ENCODE measurements at regions not wholly inside any gene's neighbourhood (a gene's known extent, or its start where the extent isn't known, plus 50 kb on each side); places are given as distances from the start of the nearest gene placed in this dataset.

DNA sequence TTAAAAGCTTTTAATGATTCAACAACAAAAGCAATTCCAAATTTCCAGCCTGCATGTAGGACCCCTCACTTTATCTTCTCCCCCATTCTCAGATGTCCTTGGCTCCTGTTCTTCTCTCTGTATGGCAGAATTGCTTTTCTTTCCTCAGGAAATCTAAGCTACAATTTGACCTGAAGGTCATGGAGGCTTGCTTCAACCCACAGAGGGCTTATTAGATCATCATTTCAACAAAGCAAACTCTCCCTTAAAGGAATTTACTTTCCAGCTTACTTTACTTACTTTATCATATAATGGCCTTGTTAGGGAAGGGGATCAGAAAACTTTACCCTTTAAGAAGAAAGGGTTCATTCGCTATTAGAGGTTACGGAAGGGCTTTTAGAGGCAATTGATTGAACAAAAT, 211.5 kb downstream of the RAD51AP2 start:
- TF ChIP-seq, protein P1, sequence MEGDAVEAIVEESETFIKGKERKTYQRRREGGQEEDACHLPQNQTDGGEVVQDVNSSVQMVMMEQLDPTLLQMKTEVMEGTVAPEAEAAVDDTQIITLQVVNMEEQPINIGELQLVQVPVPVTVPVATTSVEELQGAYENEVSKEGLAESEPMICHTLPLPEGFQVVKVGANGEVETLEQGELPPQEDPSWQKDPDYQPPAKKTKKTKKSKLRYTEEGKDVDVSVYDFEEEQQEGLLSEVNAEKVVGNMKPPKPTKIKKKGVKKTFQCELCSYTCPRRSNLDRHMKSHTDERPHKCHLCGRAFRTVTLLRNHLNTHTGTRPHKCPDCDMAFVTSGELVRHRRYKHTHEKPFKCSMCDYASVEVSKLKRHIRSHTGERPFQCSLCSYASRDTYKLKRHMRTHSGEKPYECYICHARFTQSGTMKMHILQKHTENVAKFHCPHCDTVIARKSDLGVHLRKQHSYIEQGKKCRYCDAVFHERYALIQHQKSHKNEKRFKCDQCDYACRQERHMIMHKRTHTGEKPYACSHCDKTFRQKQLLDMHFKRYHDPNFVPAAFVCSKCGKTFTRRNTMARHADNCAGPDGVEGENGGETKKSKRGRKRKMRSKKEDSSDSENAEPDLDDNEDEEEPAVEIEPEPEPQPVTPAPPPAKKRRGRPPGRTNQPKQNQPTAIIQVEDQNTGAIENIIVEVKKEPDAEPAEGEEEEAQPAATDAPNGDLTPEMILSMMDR (IDR thresholded peaks at IDR 0.05), result no peak
- Mint-ChIP-seq H3K27me3 (peaks cover 2% of the 10 kb centered on the region), H3K36me3 (ENCODE audit: low read depth) (no peaks in the 10 kb centered on the region), H3K4me3 (no peak overlapping the region), H3K4me1 (ENCODE audit: low read depth) (peaks cover under 1% of the 10 kb centered on the region), H3K9me3 (no peaks in the 10 kb centered on the region), H3K27ac (no peak overlapping the region)
- no peak for ATAC-seq
- ChIA-PET CTCF (no interaction called here), POLR2A (no interaction called here)
- intact Hi-C loops (cut with micrococcal nuclease), result no loop called here
- no peak for DNase-seq

GRCh38 chr2:17306219-17306618, 212.0 kb downstream of the RAD51AP2 start:
- no peak overlapping the region for H3K4me3 Mint-ChIP-seq
- H3K36me3 Mint-ChIP-seq (ENCODE audit: low read depth), result no peaks in the 10 kb centered on the region
- H3K27me3 Mint-ChIP-seq, result peaks cover 2% of the 10 kb centered on the region
- TF ChIP-seq, protein P1 (IDR thresholded peaks at IDR 0.05), result no peak
- ATAC-seq (no peak), DNase-seq (no peak)
- intact Hi-C loops (cut with micrococcal nuclease), result no loop called here
- no peaks in the 10 kb centered on the region for H3K9me3 Mint-ChIP-seq
- H3K27ac Mint-ChIP-seq, result no peak overlapping the region
- H3K4me1 Mint-ChIP-seq (ENCODE audit: low read depth), result no peaks in the 10 kb centered on the region
- ChIA-PET POLR2A (no interaction called here), CTCF (no interaction called here)

- Mint-ChIP-seq H3K27ac (no peak overlapping the region), H3K4me3 (no peak overlapping the region), H3K27me3 (no peaks in the 10 kb centered on the region), H3K9me3 (no peaks in the 10 kb centered on the region), H3K4me1 (ENCODE audit: low read depth) (no peaks in the 10 kb centered on the region), H3K36me3 (ENCODE audit: low read depth) (no peaks in the 10 kb centered on the region)
- no peak for ATAC-seq
- POLR2A ChIA-PET, result no interaction called here
- CTCF ChIA-PET, result no interaction called here
- DNase-seq, result no peak
- intact Hi-C loops (cut with micrococcal nuclease), result no loop called here
- TF ChIP-seq, protein P1 (IDR thresholded peaks at IDR 0.05), result no peak
These were observed 214.7 kb downstream of the RAD51AP2 start for GRCh38 chr2:17303521-17303920.

DNA sequence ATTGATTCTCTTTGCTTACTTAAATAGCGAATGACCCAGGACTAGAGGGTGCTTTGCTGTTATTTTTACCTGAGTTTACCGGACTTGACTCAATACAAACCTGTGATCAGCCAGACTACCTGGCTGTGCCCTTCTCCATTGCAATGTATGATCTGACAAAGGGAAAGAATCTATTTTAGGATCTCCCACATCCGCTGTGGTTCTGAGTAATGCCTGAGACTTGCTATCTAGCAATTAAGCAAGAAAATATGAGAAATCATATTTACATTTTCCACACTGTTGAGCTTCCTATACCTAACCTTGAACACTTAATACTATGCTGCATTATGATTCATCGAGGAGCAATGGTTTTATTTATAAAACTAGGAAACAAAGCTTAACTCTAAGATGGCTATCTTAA, 215.2 kb downstream of the RAD51AP2 start:
- Mint-ChIP-seq H3K27me3 (no peaks in the 10 kb centered on the region), H3K4me3 (no peak overlapping the region), H3K9me3 (no peaks in the 10 kb centered on the region), H3K36me3 (ENCODE audit: low read depth) (no peaks in the 10 kb centered on the region), H3K4me1 (ENCODE audit: low read depth) (no peaks in the 10 kb centered on the region), H3K27ac (no peak overlapping the region)
- TF ChIP-seq, protein P1 (IDR thresholded peaks at IDR 0.05), result no peak
- ChIA-PET POLR2A (no interaction called here), CTCF (no interaction called here)
- DNase-seq (no peak), ATAC-seq (no peak)
- intact Hi-C loops (cut with micrococcal nuclease), result no loop called here

DNA sequence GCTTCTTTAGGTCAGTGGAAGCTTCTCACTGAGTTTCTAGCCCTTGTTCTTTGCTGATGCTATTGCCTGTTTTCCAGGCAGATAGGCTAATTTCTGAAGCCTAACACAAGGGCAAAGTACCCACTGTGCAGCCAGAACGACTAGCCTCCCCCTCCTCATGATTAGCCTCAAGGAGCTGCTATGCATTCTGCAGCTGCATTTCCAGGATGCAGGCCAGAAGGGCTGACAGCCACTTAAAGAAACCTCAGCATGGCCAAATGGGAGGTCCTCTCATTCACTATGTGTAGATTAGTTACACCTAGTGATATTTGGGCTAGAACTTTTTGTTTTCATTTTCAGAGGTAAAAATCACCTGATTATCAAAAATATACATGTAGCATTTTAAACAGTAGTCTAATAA, 216.0 kb downstream of the RAD51AP2 start:
- intact Hi-C loops (cut with micrococcal nuclease), result no loop called here
- TF ChIP-seq, protein P1 (IDR thresholded peaks at IDR 0.05), result no peak
- POLR2A ChIA-PET, result no interaction called here
- no peak for DNase-seq
- Mint-ChIP-seq H3K36me3 (ENCODE audit: low read depth) (no peaks in the 10 kb centered on the region), H3K9me3 (no peaks in the 10 kb centered on the region), H3K4me3 (no peak overlapping the region), H3K27ac (no peak overlapping the region), H3K27me3 (no peaks in the 10 kb centered on the region), H3K4me1 (ENCODE audit: low read depth) (no peaks in the 10 kb centered on the region)
- CTCF ChIA-PET, result interaction anchor here (1.4 kb wide), 1 partner anchor 8 kb away, joined by 6 read pairs; no protein-coding TSS in a partner anchor
- no peak for ATAC-seq
